Liver (tissue), 3 donors: ENCODE measurements at regions not wholly inside any gene's neighbourhood (a gene's known extent, or its start where the extent isn't known, plus 50 kb on each side); places are given as distances from the start of the nearest gene placed in this dataset.

Experiments
- CTCF ChIP-seq: fragments of 150-350 bp; IDR thresholded peaks from 2 replicates; pipeline ENCODE4 v1.5.1; 2017; ENCODE audit warnings: improper control_type of control experiment, low read depth, low read length; ENCODE audit not compliant: missing input control
- GABPA ChIP-seq, 2 donors: IDR thresholded peaks in 1 of 2; conservative IDR thresholded peaks in 1 of 2; 2 replicates each; pipeline ENCODE4 v1.6.1; 2016; ENCODE audit warnings: antibody characterized with exemption in 2 of 2, mild to moderate bottlenecking in 1 of 2, moderate library complexity in 1 of 2
- MAX ChIP-seq: IDR thresholded peaks from 2 replicates; pipeline ENCODE4 v1.6.1; 2016; ENCODE audit warnings: antibody characterized with exemption
- RXRA ChIP-seq, 2 donors: IDR thresholded peaks; 2 replicates each; pipeline ENCODE4 v1.6.1; 2017 to 2018; ENCODE audit warnings: antibody characterized with exemption in 2 of 2, mild to moderate bottlenecking in 1 of 2
- donor health status: healthy.
- donor health status: healthy.

- TF ChIP-seq MAX (no peak), CTCF (no peak), GABPA (IDR thresholded peaks at IDR 0.05 in 1 of 2, conservative IDR thresholded peaks at IDR 0.05 in 1 of 2) (no peak), RXRA (IDR thresholded peaks at IDR 0.05) (no peak)
Observed at GRCh38 chr9:73617586-73617985, 465.9 kb downstream of the ANXA1 start.
